GM12872 (cell line): ENCODE measurements at regions not wholly inside any gene's neighbourhood (a gene's known extent, or its start where the extent isn't known, plus 50 kb on each side); places are given as distances from the start of the nearest gene placed in this dataset.

Experiments
- CTCF ChIP-seq: IDR thresholded peaks from 3 replicates; pipeline ENCODE4 v1.5.1; 2011; ENCODE audit warnings: low read depth, mild to moderate bottlenecking, low read length, moderate library complexity; ENCODE audit not compliant: insufficient read depth

- no peak for TF ChIP-seq CTCF
Measured at GRCh38 chr10:83955406-83955805, 183.9 kb upstream of the GHITM start.

- TF ChIP-seq CTCF = no peak
Measured at GRCh38 chr10:83957168-83957947, 182.0 kb upstream of the GHITM start.

GRCh38 chr10:83959328-83959727, 180.0 kb upstream of the GHITM start:
- TF ChIP-seq CTCF = no peak

- TF ChIP-seq CTCF = no peak
Measured at GRCh38 chr10:83960125-83960524, 179.2 kb upstream of the GHITM start.

GRCh38 chr10:83961620-83962019, 177.7 kb upstream of the GHITM start:
- TF ChIP-seq CTCF = no peak

- no peak for TF ChIP-seq CTCF
Measured at GRCh38 chr10:83963446-83963845, 175.9 kb upstream of the GHITM start.

GRCh38 chr10:83965473-83965872, 173.8 kb upstream of the GHITM start:
- no peak for TF ChIP-seq CTCF
